HFFc6 (cell line): ENCODE measurements at regions not wholly inside any gene's neighbourhood (a gene's known extent, or its start where the extent isn't known, plus 50 kb on each side); places are given as distances from the start of the nearest gene placed in this dataset.

ENCODE experiments used
- DNase-seq: peaks from one replicate; pipeline ENCODE4 v3.0.0-alpha.2; 2018
- H3K27ac Mint-ChIP-seq: 2 replicates; pipeline ENCODE4 v1.8.0; 2020; ENCODE audit warnings: mild to moderate bottlenecking, mixed read lengths
- H3K27me3 Mint-ChIP-seq: 2 replicates; pipeline ENCODE4 v1.8.0; 2021; ENCODE audit warnings: mild to moderate bottlenecking, moderate library complexity, mixed read lengths; ENCODE audit not compliant: insufficient read depth
- H3K36me3 Mint-ChIP-seq: 2 replicates; pipeline ENCODE4 v1.8.0; 2021; ENCODE audit warnings: low read depth, mixed read lengths
- H3K4me1 Mint-ChIP-seq: 2 replicates; pipeline ENCODE4 v1.8.0; 2020; ENCODE audit warnings: low read depth, mixed read lengths
- H3K4me3 Mint-ChIP-seq: 2 replicates; pipeline ENCODE4 v1.8.0; 2020; ENCODE audit warnings: mild to moderate bottlenecking, moderate library complexity, mixed read lengths
- H3K9me3 Mint-ChIP-seq: 2 replicates; pipeline ENCODE4 v1.8.0; 2020; ENCODE audit warnings: mild to moderate bottlenecking, mixed read lengths
- CTCF ChIP-seq: fragments of 200-600 bp; sonication (generic); IDR thresholded peaks from 2 replicates; pipeline ENCODE4 v1.5.0; 2021; ENCODE audit warnings: antibody characterized with exemption, mild to moderate bottlenecking

- H3K4me3 Mint-ChIP-seq = no peak overlapping the region
- no peaks in the 10 kb centered on the region for H3K4me1 Mint-ChIP-seq
- H3K27me3 Mint-ChIP-seq = no peaks in the 10 kb centered on the region; the same call in 1 of the 2 replicates
- peaks cover 18% of the 10 kb centered on the region for H3K9me3 Mint-ChIP-seq
- no peak for DNase-seq
- no peak for TF ChIP-seq CTCF
- H3K36me3 Mint-ChIP-seq = peaks cover 4% of the 10 kb centered on the region; the same call in 1 of the 2 replicates
- no peak overlapping the region for H3K27ac Mint-ChIP-seq
Observed at GRCh38 chr14:82238649-82239048, 705.0 kb upstream of the SEL1L start.

GRCh38 chr14:82239223-82239622 is 705.6 kb upstream of the SEL1L start:
- Mint-ChIP-seq H3K4me1 (no peaks in the 10 kb centered on the region), H3K4me3 (no peak overlapping the region), H3K27ac (no peak overlapping the region), H3K9me3 (peaks cover 19% of the 10 kb centered on the region), H3K27me3 (no peaks in the 10 kb centered on the region), H3K36me3 (peaks cover 4% of the 10 kb centered on the region; the same call in 1 of the 2 replicates)
- TF ChIP-seq CTCF = no peak
- no peak for DNase-seq

- peaks cover 24% of the 10 kb centered on the region for H3K9me3 Mint-ChIP-seq
- no peak overlapping the region for H3K27ac Mint-ChIP-seq
- no peaks in the 10 kb centered on the region for H3K36me3 Mint-ChIP-seq
- no peaks in the 10 kb centered on the region for H3K4me1 Mint-ChIP-seq
- no peak for TF ChIP-seq CTCF
- DNase-seq = no peak
- no peaks in the 10 kb centered on the region for H3K27me3 Mint-ChIP-seq
- no peak overlapping the region for H3K4me3 Mint-ChIP-seq
Observed at GRCh38 chr14:82244791-82245190, 711.1 kb upstream of the SEL1L start.

- Mint-ChIP-seq H3K4me1 (no peaks in the 10 kb centered on the region), H3K9me3 (peaks cover 19% of the 10 kb centered on the region), H3K27ac (no peak overlapping the region), H3K36me3 (0 out of 2 replicates have a peak, but pooled peaks cover 4% of the 10 kb centered on the region), H3K4me3 (no peak overlapping the region), H3K27me3 (no peaks in the 10 kb centered on the region)
- no peak for DNase-seq
- TF ChIP-seq CTCF = no peak
Observed at GRCh38 chr14:82251494-82251893, 717.8 kb upstream of the SEL1L start.

GRCh38 chr14:82270286-82270685 is 736.6 kb upstream of the SEL1L start:
- H3K4me1 Mint-ChIP-seq = no peaks in the 10 kb centered on the region
- no peak for TF ChIP-seq CTCF
- H3K27ac Mint-ChIP-seq = no peak overlapping the region
- no peak for DNase-seq
- H3K27me3 Mint-ChIP-seq = peaks cover 2% of the 10 kb centered on the region; the same call in 1 of the 2 replicates
- H3K36me3 Mint-ChIP-seq = peaks cover 6% of the 10 kb centered on the region; the same call in 1 of the 2 replicates
- no peak overlapping the region for H3K4me3 Mint-ChIP-seq
- peaks cover 45% of the 10 kb centered on the region for H3K9me3 Mint-ChIP-seq

- H3K36me3 Mint-ChIP-seq = no peaks in the 10 kb centered on the region
- TF ChIP-seq CTCF = no peak
- no peak for DNase-seq
- H3K4me3 Mint-ChIP-seq = no peak overlapping the region
- no peaks in the 10 kb centered on the region for H3K4me1 Mint-ChIP-seq
- H3K27ac Mint-ChIP-seq = no peak overlapping the region
- peaks cover 43% of the 10 kb centered on the region for H3K9me3 Mint-ChIP-seq
- no peaks in the 10 kb centered on the region; the same call in 1 of the 2 replicates for H3K27me3 Mint-ChIP-seq
Observed at GRCh38 chr14:82298811-82299210, 765.2 kb upstream of the SEL1L start.
